ENCODE measurements at regions not wholly inside any gene's neighbourhood (a gene's known extent, or its start where the extent isn't known, plus 50 kb on each side); places are given as distances from the start of the nearest gene placed in this dataset.

DNA sequence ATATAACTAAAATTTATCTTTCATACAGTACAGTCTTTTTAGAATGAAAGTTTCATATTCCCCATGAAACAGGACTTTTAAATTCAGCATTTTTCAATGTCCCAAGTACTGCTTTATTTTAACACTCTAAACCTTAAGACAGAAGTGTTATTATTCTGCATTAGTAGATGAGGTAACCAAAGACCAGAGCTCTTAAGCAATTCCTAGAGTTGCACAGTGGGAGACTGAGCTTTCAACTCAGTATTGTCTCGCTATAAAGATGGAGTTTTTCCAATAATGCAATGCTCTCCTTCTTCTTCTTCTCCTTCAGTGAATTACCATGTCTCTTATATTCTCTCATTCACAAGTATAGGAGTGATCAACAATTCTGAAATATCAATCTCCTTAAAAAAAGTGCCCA is 479.7 kb downstream of the CETN3 start:
- no peak for DNase-seq (ENCODE audit: low spot score)

DNA sequence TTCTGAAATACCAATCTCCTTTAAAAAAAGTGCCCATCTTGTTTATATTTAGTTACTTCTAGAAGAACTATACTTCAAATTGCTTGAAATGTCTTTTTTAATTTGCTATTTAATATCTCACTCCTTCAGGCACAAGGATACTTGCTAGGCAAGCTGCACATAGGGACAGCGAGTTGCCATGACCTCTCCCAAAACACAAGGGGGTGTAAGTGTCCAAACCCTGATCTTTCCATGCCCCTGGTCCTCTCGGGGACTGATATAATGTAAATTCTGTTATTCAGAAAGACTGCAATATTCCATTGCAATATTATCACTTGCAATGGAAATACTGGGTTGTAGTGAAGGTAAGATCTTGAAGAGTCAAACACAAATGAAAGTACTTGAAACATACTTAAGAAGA is 480.4 kb downstream of the CETN3 start:
- no peak for DNase-seq (ENCODE audit: low spot score)

DNA sequence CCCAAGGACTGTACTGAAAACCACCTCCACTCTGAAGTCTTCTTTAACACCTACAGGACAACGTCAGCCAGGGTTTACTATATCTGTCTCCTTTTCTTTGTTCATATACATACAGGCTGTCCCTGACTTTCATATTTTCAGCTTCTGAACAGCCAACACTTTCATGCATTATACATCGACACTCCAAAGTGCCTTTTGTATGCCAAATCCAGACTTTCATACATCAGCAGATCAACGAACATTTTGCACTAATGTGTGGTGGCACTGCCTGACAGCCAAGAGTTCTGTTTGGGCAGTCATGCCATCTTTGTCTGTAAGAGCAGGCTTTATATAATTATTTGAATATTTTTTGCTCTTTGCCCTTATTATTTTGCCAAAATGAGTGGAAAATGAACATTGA is 487.4 kb downstream of the CETN3 start:
- DNase-seq (ENCODE audit: low spot score), result no peak

DNA sequence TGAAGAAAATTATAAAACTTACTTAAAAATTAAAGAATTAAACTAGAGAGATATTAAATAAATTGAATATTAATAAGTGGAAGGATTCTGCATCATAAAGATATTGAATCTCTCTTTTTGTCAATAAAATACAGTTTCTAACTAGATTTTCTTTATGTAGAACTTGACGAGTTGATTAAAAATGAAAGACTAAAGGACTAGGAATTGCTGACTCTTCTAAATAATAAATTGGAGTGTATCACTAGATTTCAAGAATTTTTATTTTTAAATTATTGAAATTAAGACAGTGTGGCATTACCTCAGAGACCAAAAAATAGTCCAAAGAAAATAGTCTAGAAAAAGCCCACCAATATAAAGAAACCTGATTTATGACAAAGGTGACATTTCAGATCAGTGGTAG is 492.4 kb downstream of the CETN3 start:
- DNase-seq (ENCODE audit: low spot score), result no peak

DNA sequence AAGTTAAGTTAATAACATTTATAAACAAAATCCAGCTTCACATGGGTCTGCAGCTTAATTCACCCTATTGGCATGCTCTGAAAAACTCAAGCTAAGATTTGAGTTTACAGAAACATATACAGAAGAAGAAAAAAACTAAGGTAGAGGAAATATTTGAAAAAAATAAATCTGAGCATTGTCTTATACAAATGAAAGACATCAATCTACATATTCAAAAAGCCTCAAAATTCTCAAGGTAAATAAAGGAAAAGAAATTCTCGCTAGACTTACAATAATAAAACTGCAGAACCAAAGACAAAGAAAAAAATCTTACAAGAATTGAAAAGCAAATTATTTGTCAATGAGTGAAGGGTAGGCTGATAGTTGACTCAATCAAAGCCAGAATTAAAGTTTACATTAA is 493.4 kb downstream of the CETN3 start:
- DNase-seq (ENCODE audit: low spot score), result no peak

DNA sequence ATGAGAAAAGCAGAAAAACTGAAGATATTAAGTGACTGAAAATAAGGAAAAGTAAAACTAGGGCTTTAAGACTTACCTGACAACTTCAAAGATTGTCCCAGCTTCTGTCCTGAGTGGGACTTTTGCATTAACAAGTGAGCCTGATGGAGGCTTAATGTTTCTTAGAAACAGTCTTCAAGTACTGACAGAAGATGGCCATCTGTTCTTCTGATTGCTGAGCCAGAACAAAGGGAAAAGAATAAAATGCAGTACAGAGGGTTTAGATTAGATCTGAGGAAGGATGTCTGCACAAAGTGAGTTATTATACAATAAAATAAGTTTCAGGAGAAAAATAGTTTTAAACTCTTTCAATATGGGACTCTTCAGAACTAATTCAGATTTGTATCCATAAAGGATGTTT is 500.7 kb downstream of the CETN3 start:
- DNase-seq (ENCODE audit: low spot score), result no peak

DNA sequence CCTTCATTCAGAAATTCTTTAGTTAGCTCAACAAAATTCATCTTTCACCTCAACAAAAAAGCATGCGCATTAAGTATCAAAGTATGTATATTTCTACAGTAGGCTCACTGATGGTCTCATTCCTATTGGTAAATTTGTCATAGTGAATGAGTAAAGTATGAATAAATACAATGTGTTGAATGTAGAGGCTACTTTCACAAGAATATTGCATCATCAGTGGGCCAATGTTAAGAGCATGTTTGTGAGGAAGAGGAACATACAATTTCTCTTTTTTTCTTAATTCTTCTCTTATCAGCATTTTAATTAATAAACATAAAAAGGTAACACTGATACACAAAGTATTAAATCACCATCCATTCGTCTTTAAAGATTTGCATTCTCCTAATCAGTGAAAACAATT is 505.1 kb downstream of the CETN3 start:
- no peak for DNase-seq (ENCODE audit: low spot score)

DNA sequence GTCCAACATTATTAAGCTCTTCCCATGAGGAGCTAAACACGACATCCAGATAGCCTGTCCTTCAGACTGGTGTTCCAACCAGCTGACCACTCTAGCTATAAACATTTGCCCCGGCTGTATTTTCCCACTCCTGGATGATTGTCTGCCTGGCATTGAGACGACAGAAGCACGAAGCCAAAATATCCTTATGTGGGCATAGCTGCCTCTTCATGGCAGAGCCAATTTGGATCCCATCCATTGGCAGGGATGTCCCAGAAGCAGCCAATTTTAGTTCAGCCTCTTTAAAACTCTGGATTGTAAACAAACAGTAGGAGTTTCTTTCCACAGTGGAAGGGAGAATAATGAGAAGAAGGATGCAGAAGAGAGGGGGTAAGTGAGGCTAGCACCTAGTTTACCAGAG is 507.6 kb downstream of the CETN3 start:
- no peak for DNase-seq (ENCODE audit: low spot score)

DNA sequence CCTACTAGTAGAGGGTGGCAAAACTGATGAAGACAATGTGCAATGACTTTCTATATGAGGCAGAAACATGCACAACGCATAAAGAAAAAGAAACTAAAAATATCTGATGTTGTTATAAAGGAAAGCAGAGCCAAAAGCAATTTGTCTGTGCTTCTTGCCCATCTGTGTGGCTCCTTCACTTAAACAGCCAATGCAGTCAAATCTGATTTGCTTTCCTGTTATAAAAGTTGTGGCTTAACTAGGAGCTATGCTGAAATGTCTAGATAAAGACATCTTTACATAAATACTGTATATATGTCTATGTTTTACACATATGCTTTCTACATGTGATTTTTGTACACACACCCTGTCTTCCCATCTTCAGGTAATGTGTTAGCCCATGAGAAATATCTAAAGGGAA is 508.2 kb downstream of the CETN3 start:
- DNase-seq (ENCODE audit: low spot score), result no peak

DNA sequence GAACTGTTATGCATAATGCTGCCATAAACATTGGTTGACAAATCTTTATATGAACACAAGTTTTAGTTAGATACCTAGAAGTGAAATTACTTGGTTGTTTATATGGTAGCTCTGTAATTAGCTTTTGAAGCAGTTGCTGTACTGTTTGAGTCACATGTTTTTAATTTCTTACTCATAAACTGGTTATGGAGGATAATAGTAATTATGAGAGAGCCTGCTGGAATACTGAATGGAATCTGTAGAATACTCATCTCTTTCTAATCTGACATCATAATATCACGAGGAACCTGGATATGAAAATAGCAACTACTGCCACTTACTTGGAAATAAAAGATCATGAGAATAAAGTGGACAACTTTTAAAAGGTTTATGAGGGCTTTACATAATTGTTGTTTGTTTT is 509.2 kb downstream of the CETN3 start:
- DNase-seq (ENCODE audit: low spot score), result no peak

DNA sequence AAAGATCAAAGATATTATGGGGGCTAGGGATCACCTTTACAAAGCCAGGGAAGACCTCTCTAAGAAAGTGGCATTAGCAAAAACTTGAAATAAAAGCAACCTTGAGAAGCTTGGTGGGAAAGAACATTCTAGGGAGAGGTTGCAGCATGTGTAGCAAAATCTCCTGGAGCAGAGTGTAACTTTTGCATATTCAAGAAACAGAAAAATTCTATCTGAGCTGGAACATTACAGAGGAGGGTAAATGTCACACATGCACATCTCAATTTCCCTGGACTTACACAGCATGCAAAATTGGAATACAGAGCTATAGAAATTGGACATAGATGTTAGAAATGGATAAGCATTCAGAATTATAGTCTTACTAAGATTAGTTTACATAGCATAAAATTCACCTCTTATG is 510.0 kb downstream of the CETN3 start:
- no peak for DNase-seq (ENCODE audit: low spot score)

DNA sequence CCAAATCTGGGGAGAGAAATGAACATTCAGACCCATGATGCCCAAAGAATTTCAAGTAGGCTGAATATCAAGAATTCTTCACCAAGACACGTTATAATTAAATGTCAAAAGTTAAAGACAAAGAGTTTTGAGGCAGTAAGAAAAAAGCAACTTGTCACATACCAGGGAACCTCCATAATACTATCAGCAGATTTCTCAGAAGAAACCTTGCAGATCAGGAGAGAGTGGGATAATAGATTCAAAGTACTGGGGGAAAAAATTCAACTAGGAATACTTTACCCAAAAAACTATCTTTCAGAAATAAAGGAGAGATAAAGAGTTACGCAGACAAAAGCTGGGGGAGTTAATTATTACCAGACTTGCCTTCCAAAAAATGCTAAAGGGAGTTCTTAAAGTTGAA is 516.0 kb downstream of the CETN3 start:
- DNase-seq (ENCODE audit: low spot score), result no peak

DNA sequence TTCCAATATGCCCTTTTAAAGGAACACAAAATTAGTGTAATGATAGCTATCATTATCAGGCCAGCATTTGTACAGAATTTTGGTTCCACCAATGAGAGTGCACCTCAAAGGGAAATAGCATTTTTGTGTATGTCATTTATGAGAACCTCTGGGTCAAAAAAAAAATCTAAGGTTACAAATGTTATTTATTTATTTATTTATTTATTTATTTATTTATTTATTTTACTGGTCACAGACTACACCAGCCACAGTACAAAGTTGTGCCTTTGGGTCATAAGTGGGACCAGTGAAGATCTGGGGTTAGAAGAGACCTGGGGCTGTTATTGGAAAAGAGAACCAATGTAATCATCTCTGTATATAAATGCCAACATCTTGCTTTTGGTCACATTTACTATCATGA is 523.9 kb downstream of the CETN3 start:
- DNase-seq (ENCODE audit: low spot score), result no peak

DNA sequence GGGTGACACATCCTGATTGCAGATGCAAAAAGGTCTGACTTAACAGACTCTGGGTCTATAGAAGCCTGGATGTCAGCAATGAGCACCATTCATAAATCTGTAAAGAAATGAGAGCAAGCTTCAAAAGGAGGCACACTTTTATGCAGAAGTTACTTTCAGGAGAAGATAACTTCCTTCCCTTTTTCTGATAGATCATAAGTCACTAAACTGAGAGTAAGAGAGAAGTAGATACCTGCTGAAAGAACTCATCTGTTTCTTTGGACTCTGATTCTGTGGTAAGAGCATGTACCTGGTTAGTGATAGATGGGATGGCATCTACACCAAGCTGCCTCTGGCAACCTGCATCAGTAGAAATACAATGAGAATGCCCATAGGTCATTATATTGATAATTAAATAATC is 525.6 kb downstream of the CETN3 start:
- DNase-seq (ENCODE audit: low spot score), result no peak

DNA sequence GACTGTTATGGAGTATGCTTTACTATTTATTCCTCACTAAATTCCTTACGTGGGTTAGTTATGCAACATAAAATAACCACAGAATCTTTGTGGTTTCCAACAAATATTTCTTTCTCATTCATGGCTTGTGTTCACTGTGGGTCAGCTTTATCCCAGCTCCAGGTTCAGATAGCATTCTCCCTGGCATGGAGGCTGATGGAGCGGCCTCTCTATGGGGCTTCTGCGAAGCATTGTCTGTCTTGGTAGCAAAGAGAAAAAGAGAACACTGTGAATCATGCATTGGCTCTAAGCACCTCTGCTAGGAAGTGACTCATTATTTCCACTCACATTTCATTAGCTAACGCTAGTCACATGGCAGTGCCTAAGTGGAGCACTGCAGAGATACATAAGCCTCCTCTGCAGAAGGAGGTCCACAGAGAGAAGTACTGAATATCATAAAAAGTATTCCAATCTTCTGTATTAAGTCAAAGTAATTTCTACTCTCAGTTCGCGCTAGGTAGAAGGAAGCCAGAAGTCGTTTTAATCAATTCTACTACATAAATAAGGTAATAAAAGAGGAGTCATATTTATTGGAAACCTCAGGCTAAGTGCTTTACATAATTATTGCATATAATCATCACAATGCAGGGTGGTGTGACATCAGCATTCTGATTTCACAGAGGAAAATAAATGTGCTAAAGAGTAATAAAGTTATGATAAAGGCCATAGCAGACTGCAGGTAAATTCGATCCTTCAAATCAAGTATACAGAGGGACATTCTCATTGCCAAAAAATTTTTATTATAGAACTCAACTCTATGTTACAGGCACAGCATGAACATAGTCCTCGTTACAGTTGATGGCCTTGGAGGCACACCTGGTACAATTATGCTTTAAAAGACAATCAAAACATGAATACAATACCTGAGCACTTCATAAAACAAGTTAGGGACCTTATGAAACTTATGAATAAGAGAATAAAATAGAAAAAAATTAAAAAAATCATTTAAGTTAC is 531.1 kb downstream of the CETN3 start:
- no peak for DNase-seq (ENCODE audit: low spot score)

DNA sequence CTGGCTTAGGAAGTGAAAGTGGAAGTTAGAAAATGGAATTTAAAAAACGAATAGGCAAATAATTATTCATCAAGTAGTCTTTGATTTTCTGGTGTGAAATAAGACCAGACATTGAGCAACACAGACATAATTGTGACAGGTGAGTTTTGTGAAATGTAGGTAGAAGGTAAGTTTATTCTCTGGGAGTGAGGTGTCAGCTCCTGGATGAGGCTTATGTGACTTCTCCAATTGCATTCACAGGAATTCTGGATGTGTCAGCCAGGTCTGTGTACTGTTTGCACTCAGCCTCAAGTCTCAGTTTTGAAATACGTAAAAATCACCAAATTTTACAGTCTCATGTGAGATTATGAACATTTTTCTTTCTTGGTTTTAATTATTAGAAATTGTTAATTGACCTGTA is 537.6 kb downstream of the CETN3 start:
- no peak for DNase-seq (ENCODE audit: low spot score)

DNA sequence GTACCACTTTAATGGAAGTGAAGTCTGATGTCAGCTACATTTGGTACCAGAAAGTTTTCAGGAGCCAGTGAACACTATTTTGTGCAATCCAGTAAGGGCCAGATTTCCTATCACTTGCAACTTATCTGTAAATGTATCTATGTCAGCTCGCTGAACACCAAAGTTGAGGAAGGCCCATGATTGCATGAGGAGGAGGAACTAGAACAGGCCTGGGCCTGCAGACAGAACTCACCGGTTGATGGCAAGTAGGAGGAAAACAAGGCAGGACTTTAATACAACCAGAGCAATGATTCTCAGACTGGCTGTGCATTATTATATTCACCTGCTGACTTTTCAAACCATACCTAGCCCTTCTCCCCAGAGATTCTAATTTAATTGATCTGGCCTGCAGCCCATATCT is 540.2 kb downstream of the CETN3 start:
- DNase-seq (ENCODE audit: low spot score), result no peak

DNA sequence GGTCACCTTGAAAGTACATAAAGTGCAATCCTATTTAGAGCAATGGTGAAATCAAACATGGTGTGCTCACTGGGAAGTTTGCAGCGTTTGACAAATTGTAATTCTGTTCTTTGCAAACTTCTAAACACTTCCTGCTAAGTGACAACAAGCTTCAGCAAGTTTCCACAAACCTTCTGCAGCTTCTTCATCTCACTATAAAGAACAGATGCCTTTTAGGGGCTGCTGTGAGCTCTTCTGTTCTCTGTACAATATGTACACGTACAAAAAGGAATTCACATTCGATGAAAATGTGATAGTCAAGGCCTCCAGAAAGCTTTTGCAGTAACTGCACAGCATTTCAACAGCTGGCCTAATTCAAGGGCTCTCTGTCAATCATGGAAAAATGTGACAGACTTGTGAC is 543.1 kb downstream of the CETN3 start:
- DNase-seq (ENCODE audit: low spot score), result no peak

DNA sequence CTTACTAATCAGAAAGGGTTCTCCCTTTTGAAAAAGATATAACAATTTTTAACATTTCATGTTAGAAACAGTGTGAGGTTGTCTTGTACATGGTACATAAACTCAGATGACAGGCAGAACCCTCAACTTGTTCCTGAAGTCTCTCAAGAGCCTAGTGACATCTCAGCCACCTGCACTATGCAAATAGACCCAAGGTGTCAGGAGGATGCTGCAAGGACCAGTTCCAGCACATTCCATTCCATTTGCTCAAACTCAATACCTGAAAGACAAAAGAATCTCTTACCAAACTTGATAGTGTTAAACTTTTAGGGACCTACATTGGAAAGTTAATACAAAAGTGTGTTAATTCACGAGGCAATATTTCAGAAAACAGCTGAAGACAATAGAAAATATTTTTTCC is 544.6 kb downstream of the CETN3 start:
- DNase-seq (ENCODE audit: low spot score), result no peak

DNA sequence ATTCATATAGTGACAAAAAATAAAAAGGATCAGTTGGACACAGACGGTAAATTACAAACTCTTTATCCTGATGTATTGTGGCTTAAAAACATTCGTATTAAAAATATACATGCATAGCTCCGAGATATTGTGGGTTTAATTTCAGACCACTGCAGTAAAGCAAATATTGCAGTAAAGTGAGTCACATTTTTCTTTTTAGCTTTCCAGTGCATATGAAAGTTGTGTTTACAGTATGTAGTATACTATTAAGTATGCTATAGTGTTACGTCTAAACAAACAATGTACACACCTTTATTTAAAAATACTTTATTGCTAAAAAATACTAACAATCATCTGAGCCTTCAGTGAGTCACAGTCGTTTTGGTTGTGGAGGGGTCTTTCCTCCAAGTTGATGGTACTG is 551.8 kb downstream of the CETN3 start:
- DNase-seq (ENCODE audit: low spot score), result no peak

DNA sequence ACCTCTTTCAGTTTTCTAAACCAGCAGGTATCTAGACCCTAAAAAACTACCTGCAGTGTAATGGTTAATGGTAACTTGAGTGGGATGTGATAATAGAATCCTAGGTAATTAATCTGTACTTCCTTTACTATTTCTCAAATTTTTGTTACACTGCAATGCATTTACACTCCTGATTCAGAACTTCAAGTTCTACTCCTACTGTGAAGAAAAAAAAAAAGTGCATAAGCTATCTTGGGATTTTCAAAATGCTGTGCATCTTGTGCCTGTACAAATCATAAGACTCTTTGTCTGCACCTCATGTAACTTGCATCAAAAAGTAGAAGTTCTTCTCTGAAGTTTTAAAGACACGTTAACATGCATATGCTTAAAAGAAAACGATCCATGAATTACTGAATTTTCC is 554.1 kb downstream of the CETN3 start:
- no peak for DNase-seq (ENCODE audit: low spot score)

DNA sequence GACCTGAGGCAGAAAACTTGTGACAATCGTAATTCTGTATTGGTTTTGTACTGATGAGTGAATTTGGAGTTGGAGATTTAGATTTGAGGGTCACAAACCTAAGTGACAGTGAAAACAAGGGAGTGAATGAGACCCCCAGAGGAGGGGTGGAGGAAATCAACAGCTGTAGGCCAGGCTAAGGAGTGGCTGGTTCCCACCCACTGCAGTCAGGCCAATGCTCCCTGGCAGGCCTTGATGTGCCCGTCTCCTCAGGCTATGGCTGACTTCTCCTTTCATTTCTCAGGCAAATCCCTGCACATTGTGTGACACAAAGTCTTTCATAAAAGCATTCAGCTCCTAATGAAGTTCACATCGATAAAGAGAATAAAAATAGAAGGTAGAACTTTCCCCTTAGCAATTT is 557.6 kb downstream of the CETN3 start:
- DNase-seq (ENCODE audit: low spot score), result no peak

DNA sequence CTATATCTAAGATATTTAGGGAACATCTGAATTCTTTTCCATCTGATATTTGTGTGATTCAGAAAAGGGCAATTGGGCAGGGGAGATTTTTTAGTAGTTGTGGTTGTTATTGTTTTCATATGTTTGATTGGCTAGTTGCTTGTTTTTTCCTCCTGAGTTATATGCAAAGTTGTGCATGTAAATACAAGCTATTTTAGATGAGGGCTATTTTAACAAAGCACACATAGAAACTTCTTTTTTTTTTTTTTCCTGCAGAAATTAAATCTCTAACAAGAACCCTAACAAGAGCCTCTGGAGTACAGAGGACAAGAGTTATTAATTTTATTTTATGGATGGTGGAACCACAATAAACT is 559.1 kb downstream of the CETN3 start:
- DNase-seq (ENCODE audit: low spot score), result no peak

DNA sequence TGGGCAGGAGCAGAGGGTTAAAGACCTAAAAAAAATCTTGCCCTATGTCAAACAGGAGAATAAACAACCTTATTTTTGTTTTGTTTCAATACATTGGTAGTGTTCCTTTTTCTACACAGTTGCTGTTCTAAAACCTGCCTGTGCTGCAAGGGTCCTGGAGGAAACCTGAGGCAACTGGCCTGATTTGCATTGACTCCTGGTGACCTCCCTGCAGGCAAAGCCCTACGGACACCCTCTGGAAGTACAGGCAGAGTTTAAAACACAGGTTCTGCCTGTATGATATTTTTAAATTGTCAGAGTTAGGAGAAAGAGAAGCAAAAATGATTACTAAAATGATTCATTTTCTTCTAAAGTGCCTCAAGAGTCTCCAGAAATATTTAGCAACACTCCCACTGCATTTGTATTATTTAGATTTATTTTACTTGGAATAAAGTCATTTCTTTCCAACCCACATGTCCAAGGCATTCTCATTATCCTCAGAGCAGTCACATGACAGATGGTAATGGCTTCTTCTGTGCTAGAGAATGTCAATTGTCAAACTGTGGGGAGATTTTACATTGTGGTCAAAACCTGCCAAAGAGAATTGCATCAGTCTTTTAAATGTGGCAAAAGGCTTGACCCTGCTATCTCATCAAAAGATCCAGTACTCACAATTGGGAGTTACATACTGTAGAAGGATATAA is 559.6 kb downstream of the CETN3 start:
- DNase-seq (ENCODE audit: low spot score), result no peak
